ENCODE measurements at regions not wholly inside any gene's neighbourhood (a gene's known extent, or its start where the extent isn't known, plus 50 kb on each side); places are given as distances from the start of the nearest gene placed in this dataset.

DNA sequence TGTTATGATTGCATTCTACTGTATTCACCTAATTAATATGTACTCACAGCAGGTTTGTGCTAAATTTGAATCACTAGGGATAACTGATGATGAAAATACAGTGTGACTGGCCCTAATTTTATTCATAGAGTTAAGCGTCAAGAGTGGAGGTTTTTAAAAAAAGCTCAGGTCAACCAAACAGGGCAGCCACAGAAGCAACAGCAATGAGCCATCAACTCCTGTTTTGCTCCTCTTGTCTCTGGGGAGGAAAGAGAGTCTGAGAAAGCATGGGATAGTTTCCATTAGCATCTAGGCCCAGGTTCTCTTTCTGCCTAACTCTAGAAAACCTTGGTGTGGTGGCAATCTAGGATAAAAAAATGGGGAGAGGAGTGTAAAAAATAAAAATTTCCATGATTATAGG, 122.1 kb downstream of the OGFRL1 start:
- TF ChIP-seq, protein P1, sequence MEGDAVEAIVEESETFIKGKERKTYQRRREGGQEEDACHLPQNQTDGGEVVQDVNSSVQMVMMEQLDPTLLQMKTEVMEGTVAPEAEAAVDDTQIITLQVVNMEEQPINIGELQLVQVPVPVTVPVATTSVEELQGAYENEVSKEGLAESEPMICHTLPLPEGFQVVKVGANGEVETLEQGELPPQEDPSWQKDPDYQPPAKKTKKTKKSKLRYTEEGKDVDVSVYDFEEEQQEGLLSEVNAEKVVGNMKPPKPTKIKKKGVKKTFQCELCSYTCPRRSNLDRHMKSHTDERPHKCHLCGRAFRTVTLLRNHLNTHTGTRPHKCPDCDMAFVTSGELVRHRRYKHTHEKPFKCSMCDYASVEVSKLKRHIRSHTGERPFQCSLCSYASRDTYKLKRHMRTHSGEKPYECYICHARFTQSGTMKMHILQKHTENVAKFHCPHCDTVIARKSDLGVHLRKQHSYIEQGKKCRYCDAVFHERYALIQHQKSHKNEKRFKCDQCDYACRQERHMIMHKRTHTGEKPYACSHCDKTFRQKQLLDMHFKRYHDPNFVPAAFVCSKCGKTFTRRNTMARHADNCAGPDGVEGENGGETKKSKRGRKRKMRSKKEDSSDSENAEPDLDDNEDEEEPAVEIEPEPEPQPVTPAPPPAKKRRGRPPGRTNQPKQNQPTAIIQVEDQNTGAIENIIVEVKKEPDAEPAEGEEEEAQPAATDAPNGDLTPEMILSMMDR (conservative IDR thresholded peaks at IDR 0.05; ENCODE audit: low read length), result no peak
- TF ChIP-seq EZH2phosphoT487 (IDR thresholded peaks at IDR 0.05; ENCODE audit: borderline replicate concordance, low read depth, low read length), result no peak
